HepG2 (cell line): ENCODE measurements at regions not wholly inside any gene's neighbourhood (a gene's known extent, or its start where the extent isn't known, plus 50 kb on each side); places are given as distances from the start of the nearest gene placed in this dataset.

Source experiments
- CHD4 ChIP-seq: fragments of 200-600 bp; sonication (generic); IDR thresholded peaks from 2 replicates; pipeline ENCODE4 v1.7.0; 2017; ENCODE audit warnings: mild to moderate bottlenecking, low read length, borderline replicate concordance
- MAFG ChIP-seq: sonication (generic); formaldehyde crosslinking; IDR thresholded peaks from 2 replicates; pipeline ENCODE4 v1.5.1; 2020; ENCODE audit warnings: mild to moderate bottlenecking, missing genetic modification reagents
- PHF20 ChIP-seq: sonication (generic); formaldehyde crosslinking; IDR thresholded peaks from 2 replicates; pipeline ENCODE4 v1.5.0; 2020; ENCODE audit warnings: mild to moderate bottlenecking, missing genetic modification reagents
- RXRB ChIP-seq: IDR thresholded peaks from 2 replicates; pipeline ENCODE4 v1.6.1; 2016; ENCODE audit warnings: borderline replicate concordance, missing genetic modification reagents, missing compliant biosample characterization
- ZFYVE20 ChIP-seq: sonication (generic); formaldehyde crosslinking; IDR thresholded peaks from 2 replicates; pipeline ENCODE4 v1.8.0; 2023; ENCODE audit warnings: low read depth, mild to moderate bottlenecking, moderate library complexity, missing genetic modification reagents, borderline replicate concordance
- ZNF30 ChIP-seq: sonication (generic); formaldehyde crosslinking; IDR thresholded peaks from 2 replicates; pipeline ENCODE4 v1.5.0; 2020; ENCODE audit warnings: mild to moderate bottlenecking, missing genetic modification reagents
- ZNF775 ChIP-seq: sonication (generic); formaldehyde crosslinking; IDR thresholded peaks from 2 replicates; pipeline ENCODE4 v1.4.0; 2020; ENCODE audit warnings: missing genetic modification reagents, mild to moderate bottlenecking, moderate library complexity, borderline replicate concordance
- TF ChIP-seq, protein P1 (sequence below): sonication (generic); formaldehyde crosslinking; conservative IDR thresholded peaks from 2 replicates; pipeline ENCODE4 v1.4.0; 2020; ENCODE audit warnings: missing genetic modification reagents
- TF ChIP-seq, protein P2 (sequence below): sonication (generic); formaldehyde crosslinking; IDR thresholded peaks from 2 replicates; pipeline ENCODE4 v1.4.0; 2020; ENCODE audit warnings: missing genetic modification reagents, low read depth, mild to moderate bottlenecking, borderline replicate concordance
- TF ChIP-seq, protein P3 (sequence below): sonication (generic); formaldehyde crosslinking; IDR thresholded peaks from 2 replicates; pipeline ENCODE4 v1.4.0; 2020; ENCODE audit warnings: missing genetic modification reagents

DNA sequence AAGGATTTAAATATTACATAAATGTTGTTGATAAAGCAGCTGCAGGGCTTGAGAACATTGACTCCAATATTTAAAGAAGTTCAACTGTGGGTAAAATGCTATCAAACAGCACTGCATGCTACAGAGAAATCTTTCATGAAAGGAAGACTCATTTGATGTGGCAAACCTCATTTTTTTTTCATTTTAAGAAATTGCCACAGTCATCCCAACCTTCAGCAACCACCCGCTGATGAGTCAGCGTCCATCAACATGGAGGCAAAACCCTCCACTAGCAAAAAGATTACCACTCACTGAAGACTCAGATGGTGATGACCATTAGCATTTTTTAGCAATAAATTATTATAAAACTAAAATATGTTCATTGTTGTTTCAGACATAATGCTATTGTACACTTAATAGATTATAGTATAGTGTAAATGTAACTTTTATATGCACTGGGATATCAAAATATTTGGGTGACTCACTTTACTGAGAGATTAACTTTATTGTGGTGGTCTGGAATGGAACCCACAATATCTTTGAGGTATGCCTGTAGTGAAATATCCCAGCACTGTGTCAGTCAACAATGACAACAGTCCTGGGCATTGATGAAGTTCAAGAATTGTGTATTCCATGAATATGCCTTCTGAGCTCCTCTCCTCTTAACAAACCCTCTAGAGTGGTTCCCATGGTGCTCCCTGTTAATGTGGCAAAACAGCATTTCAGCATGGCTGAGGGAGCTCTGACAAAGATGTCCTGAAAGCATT, 52.4 kb upstream of the SOX21 start (continued):
- TF ChIP-seq, protein P1, sequence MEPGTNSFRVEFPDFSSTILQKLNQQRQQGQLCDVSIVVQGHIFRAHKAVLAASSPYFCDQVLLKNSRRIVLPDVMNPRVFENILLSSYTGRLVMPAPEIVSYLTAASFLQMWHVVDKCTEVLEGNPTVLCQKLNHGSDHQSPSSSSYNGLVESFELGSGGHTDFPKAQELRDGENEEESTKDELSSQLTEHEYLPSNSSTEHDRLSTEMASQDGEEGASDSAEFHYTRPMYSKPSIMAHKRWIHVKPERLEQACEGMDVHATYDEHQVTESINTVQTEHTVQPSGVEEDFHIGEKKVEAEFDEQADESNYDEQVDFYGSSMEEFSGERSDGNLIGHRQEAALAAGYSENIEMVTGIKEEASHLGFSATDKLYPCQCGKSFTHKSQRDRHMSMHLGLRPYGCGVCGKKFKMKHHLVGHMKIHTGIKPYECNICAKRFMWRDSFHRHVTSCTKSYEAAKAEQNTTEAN (CRISPR knock-in tag) = no peak
- TF ChIP-seq CHD4 (no peak), RXRB (CRISPR knock-in tag) (no peak), ZNF775 (CRISPR knock-in tag) (no peak), ZFYVE20 (CRISPR knock-in tag) (no peak), ZNF30 (CRISPR knock-in tag) (no peak), PHF20 (no peak), MAFG (CRISPR knock-in tag) (no peak)
- TF ChIP-seq, protein P2, sequence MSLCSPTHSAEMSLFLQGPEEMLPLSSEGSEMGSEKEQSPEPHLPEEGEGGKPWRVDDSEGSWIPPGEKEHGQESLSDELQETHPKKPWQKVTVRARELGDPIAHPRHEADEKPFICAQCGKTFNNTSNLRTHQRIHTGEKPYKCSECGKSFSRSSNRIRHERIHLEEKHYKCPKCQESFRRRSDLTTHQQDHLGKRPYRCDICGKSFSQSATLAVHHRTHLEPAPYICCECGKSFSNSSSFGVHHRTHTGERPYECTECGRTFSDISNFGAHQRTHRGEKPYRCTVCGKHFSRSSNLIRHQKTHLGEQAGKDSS = no peak
- TF ChIP-seq, protein P3, sequence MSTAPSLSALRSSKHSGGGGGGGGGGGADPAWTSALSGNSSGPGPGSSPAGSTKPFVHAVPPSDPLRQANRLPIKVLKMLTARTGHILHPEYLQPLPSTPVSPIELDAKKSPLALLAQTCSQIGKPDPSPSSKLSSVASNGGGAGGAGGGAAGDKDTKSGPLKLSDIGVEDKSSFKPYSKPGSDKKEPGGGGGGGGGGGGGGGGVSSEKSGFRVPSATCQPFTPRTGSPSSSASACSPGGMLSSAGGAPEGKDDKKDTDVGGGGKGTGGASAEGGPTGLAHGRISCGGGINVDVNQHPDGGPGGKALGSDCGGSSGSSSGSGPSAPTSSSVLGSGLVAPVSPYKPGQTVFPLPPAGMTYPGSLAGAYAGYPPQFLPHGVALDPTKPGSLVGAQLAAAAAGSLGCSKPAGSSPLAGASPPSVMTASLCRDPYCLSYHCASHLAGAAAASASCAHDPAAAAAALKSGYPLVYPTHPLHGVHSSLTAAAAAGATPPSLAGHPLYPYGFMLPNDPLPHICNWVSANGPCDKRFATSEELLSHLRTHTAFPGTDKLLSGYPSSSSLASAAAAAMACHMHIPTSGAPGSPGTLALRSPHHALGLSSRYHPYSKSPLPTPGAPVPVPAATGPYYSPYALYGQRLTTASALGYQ (CRISPR knock-in tag) = no peak
